IMR-90 (cell line): ENCODE measurements at regions not wholly inside any gene's neighbourhood (a gene's known extent, or its start where the extent isn't known, plus 50 kb on each side); places are given as distances from the start of the nearest gene placed in this dataset.

Source experiments
- ATAC-seq: fragments of 200-7000 bp; cut with Tn5 transposase; 2 replicates; pipeline ENCODE4 v1.9.1; 2020; ENCODE audit warnings: low read depth, mild to moderate bottlenecking, moderate library complexity
- BruUV-seq: library from RNA; stranded (reverse); fragments of 400-500 nt; replicated peaks from 2 replicates; lab custom pipeline; 2021; lab: Mats Ljungman, UMichigan
- CTCF ChIA-PET: fragments of 300-600 bp; formaldehyde crosslinking; extraction: SDS; loops from one replicate; lab custom pipeline; 2021; ENCODE audit warnings: antibody characterized with exemption; lab: Yijun Ruan, JAX
- POLR2A ChIA-PET: fragments of 300-600 bp; sonication (Branson Sonifier 250); formaldehyde crosslinking; loops from one replicate; lab custom pipeline; 2022; ENCODE audit warnings: antibody characterized with exemption; ENCODE audit not compliant: unreplicated experiment; lab: Charles Lee
- DNase-seq: peaks from one replicate; pipeline ENCODE4 v3.0.0; 2013
- H2AFZ ChIP-seq: replicated peaks from 2 replicates; pipeline ENCODE3; 2013; ENCODE audit warnings: low read length, mild to moderate bottlenecking; ENCODE audit not compliant: poor library complexity
- H2AK5ac ChIP-seq: 2 replicates; pipeline ENCODE4 v1.6.1; 2013; ENCODE audit warnings: low read depth, low read length, inconsistent platforms
- H2AK9ac ChIP-seq: replicated peaks from 2 replicates; pipeline ENCODE3; 2013; ENCODE audit warnings: mild to moderate bottlenecking, low read depth, low read length, moderate library complexity; ENCODE audit not compliant: poor library complexity
- H2BK120ac ChIP-seq: 2 replicates; pipeline ENCODE4 v1.6.1; 2013; ENCODE audit warnings: low read depth, low read length, inconsistent platforms
- H2BK15ac ChIP-seq: 3 replicates; pipeline ENCODE4 v1.6.1; 2013; ENCODE audit warnings: low read depth, low read length, inconsistent platforms
- H2BK20ac ChIP-seq: 2 replicates; pipeline ENCODE4 v1.6.1; 2013; ENCODE audit warnings: low read depth, mild to moderate bottlenecking, inconsistent platforms, low read length, moderate library complexity
- H2BK5ac ChIP-seq: 2 replicates; pipeline ENCODE4 v1.6.1; 2013; ENCODE audit warnings: mild to moderate bottlenecking, low read depth, low read length, inconsistent platforms; ENCODE audit not compliant: poor library complexity, severe bottlenecking
- H3K14ac ChIP-seq: replicated peaks from 2 replicates; pipeline ENCODE4 v1.6.1; 2013; ENCODE audit warnings: low read depth, low read length, inconsistent platforms
- H3K18ac ChIP-seq: 2 replicates; pipeline ENCODE4 v1.6.1; 2013; ENCODE audit warnings: low read depth, low read length, control low read depth
- H3K23ac ChIP-seq: 2 replicates; pipeline ENCODE4 v1.6.1; 2013; ENCODE audit warnings: low read depth, low read length, inconsistent platforms
- H3K27ac ChIP-seq: 2 replicates; pipeline ENCODE4 v1.5.1; 2013; ENCODE audit warnings: mild to moderate bottlenecking, control low read depth, low read length; ENCODE audit not compliant: insufficient read depth
- H3K27me3 ChIP-seq: 2 replicates; pipeline ENCODE4 v1.6.1; 2013; ENCODE audit warnings: low read length; ENCODE audit not compliant: control insufficient read depth, insufficient read depth
- H3K36me3 ChIP-seq: 2 replicates; pipeline ENCODE4 v1.6.1; 2013; ENCODE audit warnings: low read length, mixed read lengths; ENCODE audit not compliant: control insufficient read depth, insufficient read depth
- H3K4ac ChIP-seq: 2 replicates; pipeline ENCODE4 v1.6.1; 2013; ENCODE audit warnings: low read depth, low read length, inconsistent platforms
- H3K4me1 ChIP-seq: 2 replicates; pipeline ENCODE4 v1.6.1; 2013; ENCODE audit warnings: low read length, mixed read lengths; ENCODE audit not compliant: control insufficient read depth, insufficient read depth
- H3K4me2 ChIP-seq: 2 replicates; pipeline ENCODE4 v1.6.1; 2013; ENCODE audit warnings: low read depth, mild to moderate bottlenecking, control low read depth, low read length, moderate library complexity
- H3K4me3 ChIP-seq: 2 replicates; pipeline ENCODE4 v1.5.1; 2013; ENCODE audit warnings: low read depth, mild to moderate bottlenecking, control low read depth, low read length, moderate library complexity; ENCODE audit not compliant: insufficient read depth
- H3K56ac ChIP-seq: 2 replicates; pipeline ENCODE4 v1.6.1; 2013; ENCODE audit warnings: low read length, inconsistent platforms; ENCODE audit not compliant: insufficient read depth; ENCODE audit errors: extremely low read depth
- H3K79me1 ChIP-seq, 2 experiments: 2 replicates each; pipeline ENCODE4 v1.6.1; 2013; ENCODE audit warnings: low read length in 2 of 2, inconsistent platforms in 1 of 2, low read depth in 1 of 2
- H3K9ac ChIP-seq: 2 replicates; pipeline ENCODE4 v1.6.1; 2013; ENCODE audit warnings: low read depth, low read length, control low read depth
- H3K9me1 ChIP-seq: 2 replicates; pipeline ENCODE4 v1.6.1; 2013; ENCODE audit warnings: low read length, inconsistent platforms; ENCODE audit not compliant: insufficient read depth
- H3K9me3 ChIP-seq: 2 replicates; pipeline ENCODE4 v1.6.1; 2013; ENCODE audit warnings: low read length; ENCODE audit not compliant: control insufficient read depth, insufficient read depth
- H4K20me1 ChIP-seq: 2 replicates; pipeline ENCODE4 v1.6.1; 2013; ENCODE audit warnings: low read length, inconsistent platforms; ENCODE audit not compliant: insufficient read depth
- H4K5ac ChIP-seq: 2 replicates; pipeline ENCODE4 v1.6.1; 2013; ENCODE audit warnings: mild to moderate bottlenecking, low read depth, low read length, control low read depth
- H4K8ac ChIP-seq, 2 experiments: 2 replicates each; pipeline ENCODE4 v1.6.1; 2013; ENCODE audit warnings: low read depth in 2 of 2, low read length in 2 of 2, control low read depth in 1 of 2, inconsistent platforms in 1 of 2
- H4K91ac ChIP-seq: 2 replicates; pipeline ENCODE4 v1.6.1; 2013; ENCODE audit warnings: low read depth, low read length, inconsistent platforms; ENCODE audit not compliant: insufficient read depth
- BHLHE40 ChIP-seq: fragments of 150-350 bp; IDR thresholded peaks from 2 replicates; pipeline ENCODE4 v1.6.1; 2016; ENCODE audit warnings: mild to moderate bottlenecking, low read depth, low read length
- CEBPB ChIP-seq: IDR thresholded peaks from 2 replicates; pipeline ENCODE4 v1.6.1; 2012; ENCODE audit warnings: low read depth, low read length, improper control_type of control experiment
- CHD1 ChIP-seq: IDR thresholded peaks from 2 replicates; pipeline ENCODE4 v1.6.1; 2012; ENCODE audit warnings: low read depth, low read length, improper control_type of control experiment
- CTCF ChIP-seq: conservative IDR thresholded peaks from 2 replicates; pipeline ENCODE4 v1.5.1; 2012; ENCODE audit warnings: mild to moderate bottlenecking, low read depth, low read length, improper control_type of control experiment
- ELK1 ChIP-seq: fragments of 150-350 bp; IDR thresholded peaks from 2 replicates; pipeline ENCODE4 v1.6.1; 2016; ENCODE audit warnings: low read depth, mild to moderate bottlenecking, low read length, moderate library complexity, borderline replicate concordance
- FOS ChIP-seq: fragments of 150-350 bp; IDR thresholded peaks from 2 replicates; pipeline ENCODE4 v1.6.1; 2016; ENCODE audit warnings: low read depth, low read length
- MAFK ChIP-seq: IDR thresholded peaks from 2 replicates; pipeline ENCODE4 v1.6.1; 2012; ENCODE audit warnings: low read depth, low read length, improper control_type of control experiment
- MAZ ChIP-seq: IDR thresholded peaks from 2 replicates; pipeline ENCODE4 v1.6.1; 2012; ENCODE audit warnings: low read depth, mild to moderate bottlenecking, low read length, improper control_type of control experiment, moderate library complexity, borderline replicate concordance
- MXI1 ChIP-seq: IDR thresholded peaks from 2 replicates; pipeline ENCODE4 v1.6.1; 2012; ENCODE audit warnings: low read depth, mild to moderate bottlenecking, low read length, moderate library complexity, borderline replicate concordance
- POLR2A ChIP-seq: IDR thresholded peaks from 2 replicates; pipeline ENCODE4 v1.6.1; 2012; ENCODE audit warnings: mild to moderate bottlenecking, low read depth, low read length
- RAD21 ChIP-seq: IDR thresholded peaks from 2 replicates; pipeline ENCODE4 v1.6.1; 2012; ENCODE audit warnings: low read length, improper control_type of control experiment
- RCOR1 ChIP-seq: IDR thresholded peaks from 2 replicates; pipeline ENCODE4 v1.6.1; 2012; ENCODE audit warnings: mild to moderate bottlenecking, low read length, improper control_type of control experiment; ENCODE audit not compliant: insufficient replicate concordance
- RFX5 ChIP-seq: IDR thresholded peaks from 2 replicates; pipeline ENCODE4 v1.8.0; 2012; ENCODE audit warnings: low read depth, mild to moderate bottlenecking, low read length, moderate library complexity
- SMC3 ChIP-seq: fragments of 150-350 bp; IDR thresholded peaks from 2 replicates; pipeline ENCODE4 v1.6.1; 2016; ENCODE audit warnings: low read depth, mild to moderate bottlenecking, antibody characterized with exemption, low read length, moderate library complexity
- WGBS, 2 experiments: methylation state at CpG; one replicate each; pipeline versions ENCODE4 v1.1.5 to v1.1.7; 2013; ENCODE audit warnings: missing lambda C conversion rate in 2 of 2; ENCODE audit not compliant: insufficient read length in 1 of 2; ENCODE audit errors: extremely low coverage in 2 of 2; 5-methylcytosine and 5-hydroxymethylcytosine counted together
- dilution Hi-C: fragments of 300-500 bp; cut with HindIII; formaldehyde crosslinking; loops from one replicate; pipeline ENCODE4 v1.14.3; 2018; ENCODE audit warnings: low sequenced_read_pairs; ENCODE audit not compliant: unreplicated experiment
- in situ Hi-C: fragments of 300-500 bp; cut with MboI; formaldehyde crosslinking; loops from 3 replicates; pipeline ENCODE4 v1.14.3; 2019; ENCODE audit warnings: low sequenced_read_pairs, inconsistent platforms, mixed read lengths
- intact Hi-C: fragments of 100-400 bp; cut with micrococcal nuclease; formaldehyde crosslinking; loops from 2 replicates; pipeline ENCODE4 v1.10.0; 2022
- TF ChIP-seq, protein P1 (sequence below): fragments of 150-350 bp; IDR thresholded peaks from 2 replicates; pipeline ENCODE4 v1.6.1; 2017; ENCODE audit warnings: mild to moderate bottlenecking, antibody characterized with exemption, low read length, low read depth

GRCh38 chr5:8633259-8633658, 764.3 kb downstream of the MTRR start:
- H3K79me1 ChIP-seq, result no peaks in the 10 kb centered on the region
- 100% methylated on average over 1 of the region's 2 CpGs; no CpG with 5 or more reads in 1 of the 2 experiments for WGBS, 2 experiments
- no peak overlapping the region for H4K8ac ChIP-seq
- H2BK20ac ChIP-seq, result no peak overlapping the region
- H3K27ac ChIP-seq, result no peak overlapping the region
- ATAC-seq (no peak), DNase-seq (no peak)
- H3K4me3 ChIP-seq, result no peak overlapping the region
- no TSS peak for BruUV-seq
- no peak overlapping the region for H2BK120ac ChIP-seq
- TF ChIP-seq CEBPB, result no peak
- no peak for TF ChIP-seq FOS
- TF ChIP-seq RFX5, result no peak
- TF ChIP-seq, protein P1, sequence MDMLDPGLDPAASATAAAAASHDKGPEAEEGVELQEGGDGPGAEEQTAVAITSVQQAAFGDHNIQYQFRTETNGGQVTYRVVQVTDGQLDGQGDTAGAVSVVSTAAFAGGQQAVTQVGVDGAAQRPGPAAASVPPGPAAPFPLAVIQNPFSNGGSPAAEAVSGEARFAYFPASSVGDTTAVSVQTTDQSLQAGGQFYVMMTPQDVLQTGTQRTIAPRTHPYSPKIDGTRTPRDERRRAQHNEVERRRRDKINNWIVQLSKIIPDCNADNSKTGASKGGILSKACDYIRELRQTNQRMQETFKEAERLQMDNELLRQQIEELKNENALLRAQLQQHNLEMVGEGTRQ, result no peak
- TF ChIP-seq BHLHE40, result no peak
- TF ChIP-seq MAFK, result no peak
- TF ChIP-seq POLR2A, result no peak
- TF ChIP-seq CTCF, result no peak
- TF ChIP-seq RAD21, result no peak
- TF ChIP-seq MAZ, result no peak
- TF ChIP-seq RCOR1, result no peak
- TF ChIP-seq ELK1, result no peak
- TF ChIP-seq CHD1, result no peak
- no peak for TF ChIP-seq SMC3
- no peak for TF ChIP-seq MXI1
- no peak overlapping the region for H4K91ac ChIP-seq
- no peak overlapping the region for H3K4me2 ChIP-seq
- no peaks in the 10 kb centered on the region for H3K9me1 ChIP-seq
- H2AK9ac ChIP-seq, result no peak overlapping the region
- no peak overlapping the region for H3K23ac ChIP-seq
- H4K5ac ChIP-seq, result no peak overlapping the region
- no peak overlapping the region for H3K14ac ChIP-seq
- CTCF ChIA-PET, result no interaction called here
- no peak overlapping the region for H3K18ac ChIP-seq
- H3K4me1 ChIP-seq, result no peaks in the 10 kb centered on the region
- H2AFZ ChIP-seq, result no peak overlapping the region
- H2AK5ac ChIP-seq, result no peak overlapping the region
- H3K56ac ChIP-seq, result no peak overlapping the region
- H3K4ac ChIP-seq, result no peak overlapping the region
- POLR2A ChIA-PET, result no interaction called here
- intact Hi-C loops (no loop called here), dilution Hi-C loops (no loop called here), in situ Hi-C loops (no loop called here)
- no peaks in the 10 kb centered on the region for H3K9me3 ChIP-seq
- H2BK15ac ChIP-seq, result no peak overlapping the region
- H2BK5ac ChIP-seq, result no peak overlapping the region
- no peaks in the 10 kb centered on the region for H4K20me1 ChIP-seq
- no peaks in the 10 kb centered on the region for H3K36me3 ChIP-seq
- no peak overlapping the region for H3K9ac ChIP-seq
- no peaks in the 10 kb centered on the region for H3K27me3 ChIP-seq
